GM13976 (cell line): ENCODE measurements at regions not wholly inside any gene's neighbourhood (a gene's known extent, or its start where the extent isn't known, plus 50 kb on each side); places are given as distances from the start of the nearest gene placed in this dataset.

Source experiments
- DNase-seq: peaks from one replicate; pipeline ENCODE4 v3.0.0; 2012; ENCODE audit warnings: low spot score
- CTCF ChIP-seq: IDR thresholded peaks from 2 replicates; pipeline ENCODE4 v1.5.1; 2012; ENCODE audit warnings: borderline replicate concordance, mild to moderate bottlenecking; ENCODE audit not compliant: insufficient read depth; ENCODE audit errors: extremely low read depth, missing control alignments, control extremely low read depth
- in situ Hi-C: fragments of 300-500 bp; cut with MboI; formaldehyde crosslinking; loops from one replicate; pipeline ENCODE4 v1.12.0; 2022; ENCODE audit warnings: low sequenced_read_pairs, mixed read lengths, inconsistent platforms; ENCODE audit not compliant: unreplicated experiment

- DNase-seq: peak; percentile 5
- TF ChIP-seq CTCF: no peak
- in situ Hi-C loops: no loop called here
Observed at GRCh38 chr6:122020588-122021264, 378.7 kb upstream of the HSF2 start.

- no peak for DNase-seq
- TF ChIP-seq CTCF: no peak
- in situ Hi-C loops: loop anchor here (25.0 kb wide), 1 partner anchor 588 kb away; the partner anchor contains the start of gene GJA1
Observed at GRCh38 chr6:122025104-122025503, 374.3 kb upstream of the HSF2 start.

GRCh38 chr6:122026582-122027369, 372.7 kb upstream of the HSF2 start:
- no peak for DNase-seq
- no peak for TF ChIP-seq CTCF
- in situ Hi-C loops: loop anchor here (25.0 kb wide), 1 partner anchor 589 kb away; the partner anchor contains the start of gene GJA1

GRCh38 chr6:122028933-122029522, 370.4 kb upstream of the HSF2 start:
- no peak for TF ChIP-seq CTCF
- in situ Hi-C loops: loop anchor here (25.0 kb wide), 1 partner anchor 592 kb away; the partner anchor contains the start of gene GJA1
- DNase-seq: no peak

GRCh38 chr6:122033564-122034181, 365.8 kb upstream of the HSF2 start:
- peak; percentile 19 for DNase-seq
- TF ChIP-seq CTCF: peak; percentile 42
- in situ Hi-C loops: loop anchor here (25.0 kb wide), 1 partner anchor 596 kb away; the partner anchor contains the start of gene GJA1

GRCh38 chr6:122035173-122035572, 364.3 kb upstream of the HSF2 start:
- in situ Hi-C loops: loop anchor here (25.0 kb wide), 1 partner anchor 598 kb away; the partner anchor contains the start of gene GJA1

More at GRCh38 chr6:122035173-122035572, 364.3 kb upstream of the HSF2 start:
- no peak for TF ChIP-seq CTCF
- no peak for DNase-seq
